ENCODE measurements at regions not wholly inside any gene's neighbourhood (a gene's known extent, or its start where the extent isn't known, plus 50 kb on each side); places are given as distances from the start of the nearest gene placed in this dataset.
A peak's percentile ranks its signal among the peaks of the same experiment; 100 is the strongest.
"Not testable (repeated sequence)": the region's sequence is repeated elsewhere in the genome, so short reads cannot be mapped to it uniquely, and the experiment has no call there.

DNA sequence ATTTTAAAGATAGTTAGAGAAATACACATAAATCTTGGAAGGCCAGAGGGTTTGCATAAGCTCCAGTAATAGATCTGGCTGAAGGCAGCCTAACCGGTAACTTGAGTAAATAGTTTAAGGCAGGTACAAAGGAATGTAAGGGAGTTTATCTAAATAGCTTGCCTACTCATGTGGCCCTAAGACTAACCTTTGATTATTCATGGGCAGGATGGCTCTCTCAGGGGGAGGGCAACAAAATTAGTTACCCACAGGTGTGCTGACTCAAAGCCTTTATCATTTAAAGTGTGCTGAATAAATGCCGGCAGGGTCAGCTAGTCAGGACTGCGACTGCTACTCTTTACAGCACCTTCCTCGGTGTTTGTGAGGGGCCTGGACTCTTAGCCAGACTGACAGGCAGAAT lies 761.3 kb upstream of the KIF2B start:
- no peak for DNase-seq (ENCODE audit: low read depth, low spot score)

DNA sequence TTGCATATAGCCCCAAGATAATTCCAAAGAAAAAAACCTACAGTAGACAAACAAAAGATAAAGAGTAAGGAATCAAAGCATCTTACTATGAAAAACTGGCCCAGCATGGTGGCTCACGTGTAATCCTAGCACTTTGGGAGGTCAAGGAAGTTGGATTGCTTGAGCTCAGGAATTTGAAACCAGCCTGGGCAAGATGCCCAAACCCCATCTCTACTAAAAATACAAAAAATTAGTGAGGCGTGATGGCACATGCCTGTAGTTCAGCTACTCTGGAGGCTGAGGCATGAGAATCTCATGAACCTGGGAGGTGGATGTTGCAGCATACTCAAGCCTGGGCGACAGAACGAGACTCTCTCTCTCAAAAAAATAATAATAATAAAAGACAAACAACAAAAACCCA lies 764.7 kb upstream of the KIF2B start:
- peak; percentile 3 for DNase-seq (ENCODE audit: low read depth, low spot score)

DNA sequence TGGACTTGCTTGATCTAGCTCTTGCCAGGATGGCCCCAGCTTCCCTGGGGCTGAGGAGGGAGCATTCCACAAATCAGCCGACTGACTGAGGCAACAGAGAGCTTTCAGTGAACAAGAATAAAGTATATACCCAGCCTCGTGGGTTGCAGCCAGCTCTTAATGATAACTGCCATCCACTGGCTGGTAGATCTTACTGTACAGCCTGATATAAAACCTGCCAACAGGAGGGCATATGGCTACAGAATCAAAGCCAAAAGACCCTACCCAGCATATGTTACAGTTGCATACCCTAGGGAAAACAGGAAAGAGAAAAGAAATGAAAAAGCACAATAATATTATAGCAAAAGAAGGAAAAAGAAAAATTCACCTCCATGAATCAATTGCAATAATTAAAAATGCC lies 775.9 kb upstream of the KIF2B start:
- no peak for DNase-seq (ENCODE audit: low read depth, low spot score)

DNA sequence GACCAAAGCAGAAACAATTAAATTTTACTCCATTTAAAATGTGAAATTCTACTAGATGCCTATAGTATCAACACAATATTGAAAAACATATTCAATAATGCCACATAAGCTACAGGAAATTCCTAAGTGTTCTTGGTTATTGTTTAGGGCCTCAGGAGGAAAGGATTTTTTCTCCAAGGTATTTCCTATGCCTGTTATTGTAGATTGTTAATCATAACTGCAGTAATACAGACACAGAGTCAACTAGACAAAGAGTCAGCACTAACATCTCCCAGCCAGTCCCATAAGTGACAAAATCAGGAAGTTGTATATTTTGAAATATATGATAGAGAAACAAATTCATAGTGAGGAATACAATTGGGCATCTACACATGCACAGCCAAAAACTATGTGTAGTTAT lies 782.7 kb upstream of the KIF2B start:
- no peak for DNase-seq (ENCODE audit: low read depth, low spot score)

DNA sequence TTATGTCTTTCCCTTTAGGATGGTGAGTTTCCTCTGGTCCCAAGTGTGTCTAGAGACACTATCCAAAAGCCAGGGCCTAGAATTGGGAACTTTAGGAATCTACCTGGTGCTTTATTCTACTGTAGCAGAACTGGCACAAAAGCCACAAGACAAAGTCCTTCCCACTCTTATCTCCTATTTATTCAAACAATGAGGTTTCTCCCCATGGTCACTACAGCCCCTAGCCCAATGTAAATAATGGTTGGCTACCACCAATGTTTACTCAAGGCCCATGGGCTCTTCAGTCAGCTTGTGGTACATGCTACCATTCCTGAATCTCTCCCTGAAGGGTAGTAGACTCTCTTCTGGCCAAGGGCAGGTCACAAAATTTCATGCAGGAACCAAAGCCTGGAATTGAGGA lies 789.4 kb upstream of the KIF2B start:
- DNase-seq (ENCODE audit: low read depth, low spot score): no peak

DNA sequence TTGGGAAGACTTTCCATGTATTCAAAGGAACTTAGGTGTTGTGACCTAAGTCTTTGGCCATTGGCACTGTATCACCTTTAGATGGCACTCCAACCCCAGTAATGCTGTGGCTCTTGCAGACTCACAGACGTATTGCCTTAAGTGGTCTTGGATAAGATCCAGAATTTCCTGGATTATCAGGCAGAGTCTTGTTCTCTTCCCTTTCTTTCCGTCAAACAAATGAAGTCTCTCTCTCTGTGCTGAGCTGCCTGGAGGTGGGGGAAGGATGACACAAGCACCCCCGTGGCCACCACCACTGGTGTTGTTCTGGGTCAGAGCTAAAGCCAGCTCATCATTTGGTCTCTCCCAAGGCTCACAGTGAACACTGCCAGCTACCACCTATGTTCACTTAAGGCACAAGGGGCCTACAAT lies 789.9 kb upstream of the KIF2B start:
- DNase-seq (ENCODE audit: low read depth, low spot score): peak; percentile 50

DNA sequence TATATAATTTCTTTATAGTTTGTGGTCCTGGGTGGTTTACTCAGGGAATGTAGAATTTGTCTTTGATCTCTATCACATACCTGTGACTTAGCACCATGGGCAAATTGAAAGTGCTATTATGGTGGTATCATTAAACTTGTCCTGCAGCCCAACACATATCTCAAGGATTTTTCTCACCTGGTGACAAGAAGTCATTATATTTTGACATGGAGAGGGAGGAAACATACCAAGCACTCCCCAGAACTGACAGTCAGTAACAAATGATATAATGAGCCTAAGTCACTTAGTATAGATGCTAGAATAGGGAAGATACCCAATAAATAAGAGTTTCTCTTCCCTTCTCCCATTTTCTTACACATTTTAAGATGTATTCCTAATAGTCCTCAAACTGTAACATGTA lies 805.5 kb upstream of the KIF2B start:
- no peak for DNase-seq (ENCODE audit: low read depth, low spot score)

DNA sequence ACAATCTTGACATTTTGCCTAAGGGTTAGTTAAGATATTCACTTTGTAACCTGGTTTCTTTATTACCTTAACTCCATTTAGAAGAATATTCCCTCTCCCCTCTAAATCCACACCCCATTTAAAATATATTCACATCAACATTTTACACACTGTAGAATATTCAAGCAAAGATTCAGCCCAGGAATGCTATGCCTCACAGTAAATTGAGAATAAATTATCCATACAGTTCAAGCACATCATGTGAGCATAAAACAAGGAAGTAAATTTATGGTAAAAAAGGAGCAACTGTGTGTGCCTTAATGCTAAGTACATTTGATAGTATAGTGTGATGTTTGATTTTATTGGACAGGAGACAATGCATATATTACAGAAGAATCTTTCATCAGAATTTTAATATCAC lies 806.6 kb upstream of the KIF2B start:
- DNase-seq (ENCODE audit: low read depth, low spot score): no peak

DNA sequence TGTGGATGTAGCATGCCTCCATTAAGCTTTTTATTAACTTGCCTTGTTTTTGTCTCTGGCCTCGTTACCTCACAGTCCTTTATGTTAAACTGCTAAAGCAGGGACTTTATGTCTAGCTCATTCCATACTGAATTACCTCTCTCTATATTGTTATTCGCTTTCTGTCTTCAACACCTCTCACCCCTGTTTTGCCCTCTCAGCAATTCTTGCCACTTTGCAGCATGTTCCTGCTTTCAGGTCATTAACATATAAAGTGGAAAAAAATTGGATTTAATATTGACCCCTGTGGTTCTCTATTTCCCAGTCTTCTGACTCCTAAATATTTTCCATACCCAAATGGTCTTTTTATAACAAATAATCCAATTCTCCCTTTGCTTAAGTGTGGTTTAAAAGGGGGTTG lies 810.4 kb upstream of the KIF2B start:
- DNase-seq (ENCODE audit: low read depth, low spot score): no peak

DNA sequence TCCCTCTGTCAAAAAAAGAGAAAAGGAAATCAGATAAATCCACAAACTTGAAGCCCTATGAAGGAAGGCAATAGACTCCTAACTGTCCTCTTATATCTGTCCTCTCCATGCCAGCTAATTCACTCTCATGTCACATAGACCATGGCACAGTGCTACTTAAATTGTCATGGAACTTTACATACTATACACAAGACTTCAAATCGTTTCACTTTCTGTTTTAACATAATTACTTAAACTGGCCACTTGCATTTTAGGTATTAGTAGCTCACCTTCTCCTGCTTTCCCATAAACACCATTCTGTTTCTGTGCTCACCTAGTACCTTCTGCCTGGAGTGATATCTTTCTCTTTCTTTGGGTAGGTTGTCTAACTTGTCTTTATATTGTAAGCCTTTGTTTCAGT lies 816.7 kb upstream of the KIF2B start:
- no peak for DNase-seq (ENCODE audit: low read depth, low spot score)

DNA sequence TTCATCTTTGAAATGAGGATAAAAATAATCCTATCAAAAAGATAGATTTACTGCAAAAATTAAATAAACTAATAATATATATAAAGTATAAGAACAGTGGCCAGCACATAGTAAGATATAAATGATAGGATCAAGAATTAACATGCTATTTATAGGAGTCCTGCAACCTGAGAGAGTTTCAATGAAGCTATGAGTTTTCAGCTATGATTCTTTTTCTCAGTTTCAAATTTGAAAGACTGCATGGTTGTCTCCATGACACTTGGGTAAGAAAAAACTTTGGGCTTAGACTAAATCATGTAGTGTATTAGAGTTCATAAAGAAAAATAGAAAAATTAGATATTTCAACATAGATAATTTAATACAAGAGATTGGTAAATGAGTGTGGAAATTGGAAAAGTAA lies 817.8 kb upstream of the KIF2B start:
- DNase-seq (ENCODE audit: low read depth, low spot score): no peak

DNA sequence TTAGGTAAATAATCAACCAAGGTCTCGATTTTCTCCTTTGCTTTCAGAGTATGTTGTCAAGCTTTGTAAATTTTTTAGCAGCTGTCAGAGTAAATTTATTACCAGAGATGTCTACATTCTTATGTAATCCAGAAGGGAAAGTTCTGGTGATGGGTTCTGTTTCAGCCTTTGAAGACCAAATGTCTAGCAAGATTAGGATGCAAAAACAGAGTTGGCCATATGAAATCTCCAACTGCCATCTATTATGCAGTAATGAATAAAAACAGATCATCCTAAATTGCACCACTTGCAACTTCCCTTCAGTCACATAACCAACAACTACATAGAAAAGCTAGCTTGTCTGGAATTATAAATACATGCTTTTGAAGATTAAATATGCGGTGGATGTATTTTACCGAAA lies 826.8 kb upstream of the KIF2B start:
- DNase-seq (ENCODE audit: low read depth, low spot score): no peak

DNA sequence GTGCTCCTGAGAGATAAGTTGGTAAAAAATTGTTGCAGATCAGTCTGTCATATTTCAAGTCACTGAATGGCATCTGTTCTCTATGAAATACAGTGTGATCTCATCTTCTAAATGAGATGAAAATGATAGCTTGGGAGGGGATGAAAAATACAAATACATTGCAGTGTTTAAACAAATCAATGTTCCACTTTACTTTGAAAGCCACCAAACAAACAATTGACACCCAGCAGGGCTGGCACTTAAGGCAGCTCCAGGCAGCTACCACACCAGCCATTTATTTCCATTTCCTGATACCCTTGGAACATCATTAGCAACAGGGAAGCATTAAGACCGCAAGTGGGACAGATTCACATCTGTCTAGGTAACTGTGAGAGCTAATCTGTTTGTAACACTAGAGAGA lies 827.6 kb upstream of the KIF2B start:
- DNase-seq (ENCODE audit: low read depth, low spot score): no peak

DNA sequence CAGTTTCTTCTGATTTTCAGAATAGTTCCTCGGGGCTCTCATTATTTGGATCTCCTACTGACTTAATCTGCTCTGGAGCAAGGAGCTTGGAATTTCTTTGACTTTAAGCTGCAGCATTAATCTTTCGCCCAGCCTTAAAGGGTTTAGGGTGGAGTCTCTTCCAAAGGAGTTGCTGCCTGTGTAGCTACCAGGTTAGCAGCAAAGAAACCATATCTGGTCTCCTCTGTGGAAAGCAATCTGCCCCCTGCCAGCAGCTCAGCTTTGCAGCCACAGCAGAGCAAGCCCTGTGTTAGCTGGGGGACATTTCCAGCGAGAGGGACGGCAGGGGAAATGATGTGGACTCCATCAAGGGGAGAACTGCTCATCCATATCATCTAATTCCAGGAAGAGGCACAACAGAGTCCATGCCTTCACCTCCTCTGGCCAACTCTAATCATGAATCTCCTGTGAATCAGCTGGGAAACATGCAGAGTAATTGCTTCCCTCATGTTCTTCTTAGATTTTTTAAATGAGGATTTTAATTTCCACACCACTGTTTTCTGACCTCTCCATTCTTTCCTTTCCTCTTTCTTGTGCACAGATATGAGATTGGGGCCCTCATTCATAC lies 827.6 kb upstream of the CA10 start:
- DNase-seq (ENCODE audit: low read depth, low spot score): no peak

DNA sequence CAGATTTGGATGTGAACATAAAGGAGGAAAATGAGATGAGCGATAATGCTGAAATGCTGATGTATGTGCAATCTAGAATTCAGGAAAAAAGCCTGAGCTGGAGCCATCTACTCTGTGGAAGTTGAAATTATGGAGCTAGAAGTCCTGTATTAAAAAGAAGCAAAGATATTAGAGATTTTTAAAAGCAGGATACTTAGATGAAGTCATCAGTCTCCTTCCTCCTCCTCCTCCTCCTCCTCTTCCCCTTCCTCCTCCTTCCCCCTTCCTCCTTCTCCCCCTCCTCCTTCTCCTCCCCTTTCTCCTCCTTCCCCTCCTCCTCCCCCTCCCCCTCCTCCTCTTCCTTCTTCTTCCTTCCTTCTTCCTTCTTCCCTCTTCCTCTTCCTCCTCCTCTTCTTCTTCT lies 823.8 kb upstream of the CA10 start:
- DNase-seq (ENCODE audit: low read depth, low spot score): no peak

DNA sequence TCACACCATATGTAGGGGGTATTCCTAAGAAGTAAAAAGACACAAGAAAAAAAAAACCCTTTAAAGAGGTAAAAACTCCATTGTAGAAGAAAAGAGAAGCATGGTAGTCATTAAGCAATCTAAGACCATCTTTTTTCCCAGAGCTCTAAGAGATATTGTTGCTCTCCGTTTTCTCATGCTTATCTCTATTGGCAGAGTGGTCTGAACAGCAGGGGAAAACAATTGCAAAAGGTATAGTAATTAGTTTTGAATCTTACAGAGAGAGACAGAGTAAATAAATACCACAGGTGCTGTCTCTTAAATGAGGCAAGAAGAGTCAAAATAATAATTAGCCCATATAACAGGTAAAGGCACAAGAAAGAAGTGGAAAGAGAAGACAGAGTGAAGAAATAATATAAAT lies 821.4 kb upstream of the CA10 start:
- DNase-seq (ENCODE audit: low read depth, low spot score): no peak

DNA sequence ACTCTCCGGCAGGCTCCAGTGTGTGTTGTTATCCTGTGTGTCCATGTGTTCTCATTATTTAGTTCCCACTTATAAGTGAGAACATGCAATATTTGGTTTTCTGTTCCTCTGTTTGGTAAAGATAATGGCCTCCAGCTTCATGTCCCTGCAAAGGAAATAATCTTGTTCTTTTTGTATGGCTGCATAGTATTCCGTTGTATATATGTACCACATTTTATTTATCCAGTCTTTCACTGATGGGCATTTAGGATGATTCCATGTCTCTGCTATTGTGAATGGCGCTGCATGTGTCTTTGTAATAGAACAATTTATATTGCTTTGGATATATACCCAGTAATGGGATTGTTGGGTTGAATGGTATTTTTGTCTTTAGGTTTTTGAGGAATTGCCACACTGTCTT lies 807.3 kb upstream of the CA10 start:
- no peak for DNase-seq (ENCODE audit: low read depth, low spot score)

DNA sequence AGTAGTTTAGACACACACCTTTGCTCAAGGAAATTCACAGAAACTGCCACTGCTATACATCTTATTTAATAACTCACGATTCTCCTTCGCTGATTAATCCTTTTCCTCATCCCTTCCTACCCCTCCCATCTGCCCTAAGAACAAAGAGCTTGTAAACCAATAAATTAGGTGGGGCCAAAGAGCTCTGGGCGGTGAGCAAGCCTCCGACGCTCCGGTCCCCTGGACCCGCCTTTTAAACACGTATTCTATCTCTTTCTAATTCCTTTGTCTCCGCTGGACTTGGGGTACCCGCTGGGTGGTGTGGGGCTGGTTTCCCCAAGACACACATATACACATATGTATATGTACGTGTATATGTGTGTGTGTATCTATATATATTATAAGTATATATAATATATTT lies 803.2 kb upstream of the CA10 start:
- DNase-seq (ENCODE audit: low read depth, low spot score): not testable (repeated sequence)

DNA sequence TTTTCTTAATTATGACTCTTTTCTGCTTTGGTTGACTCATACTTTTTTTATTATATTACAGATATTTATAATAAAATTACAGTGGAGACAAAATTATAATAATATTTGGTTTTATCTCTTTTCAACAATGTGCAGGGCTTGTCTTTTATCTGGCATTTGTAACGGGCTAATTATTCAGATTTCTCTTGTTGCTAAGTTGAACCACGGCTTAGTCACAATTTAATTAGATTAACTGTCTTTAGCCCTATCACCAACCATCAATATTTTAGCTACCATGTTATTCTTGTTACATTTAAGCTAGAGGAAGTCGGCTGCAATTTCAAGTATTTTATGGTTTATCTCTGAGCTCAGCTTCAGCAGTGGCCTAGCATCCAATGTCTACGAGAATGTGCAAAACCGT lies 798.9 kb upstream of the CA10 start:
- DNase-seq (ENCODE audit: low read depth, low spot score): no peak

DNA sequence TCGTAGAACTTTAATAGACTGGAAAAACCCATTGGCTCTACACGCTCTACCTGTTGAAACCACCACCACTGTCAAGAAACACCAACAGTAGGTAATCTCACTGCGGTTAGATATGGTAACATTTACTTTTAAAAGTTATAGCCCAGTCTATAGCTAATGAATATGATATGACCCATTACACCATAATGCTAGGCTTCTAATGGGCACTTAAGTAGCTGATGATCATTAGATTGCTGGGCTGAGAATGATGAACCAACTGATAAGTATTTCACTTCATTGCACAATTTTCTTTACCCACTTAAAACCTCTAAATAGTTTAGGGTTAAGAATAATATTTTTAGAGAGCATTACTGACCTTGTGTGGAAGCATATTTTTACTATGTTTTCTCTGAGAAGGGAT lies 788.9 kb upstream of the CA10 start:
- no peak for DNase-seq (ENCODE audit: low read depth, low spot score)

DNA sequence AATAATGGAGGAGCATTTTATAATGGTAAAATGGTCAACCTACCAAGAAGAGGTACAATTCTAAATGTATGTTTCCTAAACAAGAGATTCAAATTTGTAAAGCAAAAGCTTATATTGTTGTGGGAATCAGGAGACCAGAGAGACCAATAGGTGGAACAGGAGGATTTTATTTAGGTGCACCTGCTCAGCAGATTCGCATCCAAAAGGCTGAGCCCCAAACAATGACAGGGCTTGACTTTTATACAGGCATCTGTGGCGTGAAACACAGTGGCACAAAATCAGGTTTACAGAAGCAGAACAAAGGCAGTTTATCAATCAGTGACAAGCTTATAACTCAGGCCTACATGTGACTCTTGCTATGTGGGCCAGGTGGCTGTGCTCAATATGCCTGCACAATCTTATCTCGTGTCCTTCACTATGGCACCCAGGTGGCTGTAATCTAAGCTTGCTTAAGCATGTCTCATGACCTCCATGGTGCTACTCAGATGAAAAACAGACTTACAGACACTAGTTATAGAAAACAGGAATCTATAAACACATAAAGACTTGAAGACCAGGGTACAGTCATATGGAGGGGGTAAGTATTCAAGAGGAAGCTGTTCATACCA lies 780.2 kb upstream of the CA10 start:
- no peak for DNase-seq (ENCODE audit: low read depth, low spot score)

DNA sequence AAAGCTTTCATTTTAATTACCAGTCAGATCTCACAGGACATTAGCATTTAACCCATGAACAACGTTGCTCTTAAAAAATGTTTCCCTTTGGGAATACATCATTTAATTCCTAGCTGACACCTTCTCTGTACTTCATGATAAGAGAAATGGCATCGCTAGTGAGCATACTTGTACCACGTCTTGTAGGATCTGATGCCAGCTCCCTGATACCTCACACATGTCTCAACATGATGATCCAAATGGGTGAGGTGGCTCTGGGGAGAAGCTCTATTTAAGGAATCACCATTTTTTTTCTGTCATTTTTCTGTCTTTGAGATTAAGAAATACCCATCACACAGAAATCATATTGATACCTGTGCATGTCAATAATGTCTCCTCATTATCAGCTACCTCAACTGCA lies 772.1 kb upstream of the CA10 start:
- no peak for DNase-seq (ENCODE audit: low read depth, low spot score)

DNA sequence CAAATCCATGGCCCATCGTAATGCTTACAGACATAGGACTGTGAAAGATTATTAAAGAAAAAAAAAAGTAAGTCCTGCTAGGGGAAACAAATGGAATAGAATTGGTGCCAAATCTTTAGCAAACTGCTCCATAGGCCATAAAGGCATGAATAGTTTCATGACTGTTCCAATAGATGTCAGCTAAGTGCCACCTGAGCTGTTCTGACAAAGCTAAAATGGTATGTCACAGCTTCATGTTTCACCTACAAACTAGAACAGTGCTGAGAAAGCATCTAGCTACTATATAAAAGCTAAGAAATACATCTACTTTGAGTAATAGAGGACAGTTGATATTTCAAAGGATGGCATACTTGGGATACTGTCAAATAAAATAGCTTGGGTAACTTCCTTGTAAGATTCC lies 771.6 kb upstream of the CA10 start:
- no peak for DNase-seq (ENCODE audit: low read depth, low spot score)

DNA sequence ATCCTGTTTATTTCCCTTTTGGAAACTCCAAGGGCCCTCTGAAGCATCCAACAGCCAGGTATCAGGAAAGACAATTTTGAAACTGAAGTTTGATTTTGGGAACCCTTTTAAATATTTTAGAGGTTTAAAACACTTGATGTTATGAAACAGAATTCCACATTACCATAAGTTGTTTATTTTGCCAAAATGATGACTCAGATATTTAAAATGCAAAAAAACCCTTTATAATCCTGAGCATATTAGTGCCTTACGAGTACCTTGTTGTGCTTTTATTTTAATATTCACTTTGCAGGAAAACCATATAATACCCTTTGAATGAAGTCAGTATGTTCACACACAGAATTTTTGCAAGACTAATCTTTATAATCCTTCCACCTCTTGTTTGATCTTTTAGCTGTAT lies 765.1 kb upstream of the CA10 start:
- no peak for DNase-seq (ENCODE audit: low read depth, low spot score)

Measured in astrocyte of the hippocampus (primary cell).